ENCODE measurements at regions not wholly inside any gene's neighbourhood (a gene's known extent, or its start where the extent isn't known, plus 50 kb on each side); places are given as distances from the start of the nearest gene placed in this dataset.

GRCh38 chr1:82197606-82198005 is 396.9 kb downstream of the ADGRL2 start:
- TF ChIP-seq CTCF (IDR thresholded peaks at IDR 0.05) (no peak), POLR2AphosphoS5 (IDR thresholded peaks at IDR 0.05) (no peak)
